PC-9 (cell line): ENCODE measurements at regions not wholly inside any gene's neighbourhood (a gene's known extent, or its start where the extent isn't known, plus 50 kb on each side); places are given as distances from the start of the nearest gene placed in this dataset.

Experiments
- EZH2 ChIP-seq: fragments of 200-600 bp; sonication (generic); IDR thresholded peaks from 2 replicates; pipeline ENCODE4 v1.8.0; 2017; ENCODE audit warnings: antibody characterized with exemption, low read depth
- TF ChIP-seq, protein P1 (sequence below): fragments of 200-600 bp; sonication (generic); conservative IDR thresholded peaks from 2 replicates; pipeline ENCODE4 v1.6.1; 2017; ENCODE audit warnings: mixed run types, antibody characterized with exemption, mild to moderate bottlenecking, moderate library complexity

- TF ChIP-seq, protein P1, sequence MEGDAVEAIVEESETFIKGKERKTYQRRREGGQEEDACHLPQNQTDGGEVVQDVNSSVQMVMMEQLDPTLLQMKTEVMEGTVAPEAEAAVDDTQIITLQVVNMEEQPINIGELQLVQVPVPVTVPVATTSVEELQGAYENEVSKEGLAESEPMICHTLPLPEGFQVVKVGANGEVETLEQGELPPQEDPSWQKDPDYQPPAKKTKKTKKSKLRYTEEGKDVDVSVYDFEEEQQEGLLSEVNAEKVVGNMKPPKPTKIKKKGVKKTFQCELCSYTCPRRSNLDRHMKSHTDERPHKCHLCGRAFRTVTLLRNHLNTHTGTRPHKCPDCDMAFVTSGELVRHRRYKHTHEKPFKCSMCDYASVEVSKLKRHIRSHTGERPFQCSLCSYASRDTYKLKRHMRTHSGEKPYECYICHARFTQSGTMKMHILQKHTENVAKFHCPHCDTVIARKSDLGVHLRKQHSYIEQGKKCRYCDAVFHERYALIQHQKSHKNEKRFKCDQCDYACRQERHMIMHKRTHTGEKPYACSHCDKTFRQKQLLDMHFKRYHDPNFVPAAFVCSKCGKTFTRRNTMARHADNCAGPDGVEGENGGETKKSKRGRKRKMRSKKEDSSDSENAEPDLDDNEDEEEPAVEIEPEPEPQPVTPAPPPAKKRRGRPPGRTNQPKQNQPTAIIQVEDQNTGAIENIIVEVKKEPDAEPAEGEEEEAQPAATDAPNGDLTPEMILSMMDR: no peak
- TF ChIP-seq EZH2: no peak
Observed at GRCh38 chr18:73950116-73950700, 197.4 kb downstream of the FBXO15 start.
